GM12874 (cell line): ENCODE measurements at regions not wholly inside any gene's neighbourhood (a gene's known extent, or its start where the extent isn't known, plus 50 kb on each side); places are given as distances from the start of the nearest gene placed in this dataset.

Source experiments
- CTCF ChIP-seq: IDR thresholded peaks from 2 replicates; pipeline ENCODE4 v1.5.1; 2011; ENCODE audit warnings: low read depth, mild to moderate bottlenecking, control low read depth, low read length, moderate library complexity; ENCODE audit not compliant: insufficient read depth

GRCh38 chr1:30512914-30513265, 210.5 kb downstream of the MATN1 start:
- TF ChIP-seq CTCF = no peak

- no peak for TF ChIP-seq CTCF
Observed at GRCh38 chr1:30511991-30512913, 211.1 kb downstream of the MATN1 start.

GRCh38 chr1:30511563-30511962, 211.8 kb downstream of the MATN1 start:
- no peak for TF ChIP-seq CTCF

GRCh38 chr1:30511106-30511505, 212.3 kb downstream of the MATN1 start:
- TF ChIP-seq CTCF = no peak

GRCh38 chr1:30509670-30510069, 213.7 kb downstream of the MATN1 start:
- no peak for TF ChIP-seq CTCF

- no peak for TF ChIP-seq CTCF
Observed at GRCh38 chr1:30508611-30509010, 214.8 kb downstream of the MATN1 start.

- no peak for TF ChIP-seq CTCF
Observed at GRCh38 chr1:30508175-30508448, 215.3 kb downstream of the MATN1 start.
